ENCODE measurements at regions not wholly inside any gene's neighbourhood (a gene's known extent, or its start where the extent isn't known, plus 50 kb on each side); places are given as distances from the start of the nearest gene placed in this dataset.
"Not testable (repeated sequence)": the region's sequence is repeated elsewhere in the genome, so short reads cannot be mapped to it uniquely, and the experiment has no call there.

DNA sequence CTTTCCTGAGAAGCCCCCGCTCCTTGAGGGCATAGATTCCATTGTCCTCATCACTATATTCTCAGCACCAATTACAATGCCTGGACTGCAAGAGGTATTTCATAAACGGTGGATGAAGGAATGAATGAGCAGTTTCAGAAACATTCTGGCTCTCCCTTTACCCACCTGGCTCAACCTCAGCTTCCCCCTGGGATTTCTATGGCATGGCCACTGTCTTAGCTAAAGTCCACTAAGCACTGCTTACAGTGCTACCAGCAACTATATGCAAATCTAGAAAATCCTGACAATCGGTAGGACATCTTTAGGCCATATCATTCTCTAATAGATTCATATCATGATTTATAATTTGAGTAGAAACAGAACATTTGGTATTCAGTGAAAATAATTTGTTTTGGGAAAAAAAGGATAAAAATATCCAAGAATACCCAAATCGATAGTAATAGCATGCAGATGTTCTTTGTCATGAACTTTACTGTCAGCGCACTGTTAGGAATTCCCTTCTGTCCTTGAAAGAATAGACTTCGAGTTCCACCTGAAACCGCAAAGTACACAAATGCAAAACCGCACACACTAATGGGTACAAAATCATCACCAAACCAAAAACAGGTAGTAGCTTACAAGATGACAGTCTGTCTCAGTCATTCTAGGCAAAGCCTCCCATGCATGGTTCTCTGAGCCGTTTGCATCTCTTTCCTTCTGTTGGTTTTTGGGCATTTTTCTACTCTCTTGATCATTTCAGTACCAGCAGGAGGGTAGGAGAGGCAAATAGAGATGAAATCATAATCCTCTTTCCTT lies 303.6 kb upstream of the ID2 start:
- no peak overlapping the region for H3K27ac ChIP-seq (ENCODE audit: low read length)
- no peaks in the 10 kb centered on the region for H3K9me3 ChIP-seq (ENCODE audit: control insufficient read depth, insufficient read depth, low read length)
- DNase-seq (ENCODE audit: low read depth, low spot score): no peak
- H3K27me3 ChIP-seq (ENCODE audit: control insufficient read depth, insufficient read depth, low read length): no peaks in the 10 kb centered on the region
- no peak overlapping the region for H3K4me3 ChIP-seq (ENCODE audit: low read length)
- H3K36me3 ChIP-seq (ENCODE audit: control insufficient read depth, insufficient read depth, low read length): no peaks in the 10 kb centered on the region
- H3K4me1 ChIP-seq (ENCODE audit: control insufficient read depth, insufficient read depth, low read length): no peaks in the 10 kb centered on the region
- no CpG with 5 or more reads among the region's 9 CpGs for WGBS (ENCODE audit: insufficient coverage, insufficient read length)

DNA sequence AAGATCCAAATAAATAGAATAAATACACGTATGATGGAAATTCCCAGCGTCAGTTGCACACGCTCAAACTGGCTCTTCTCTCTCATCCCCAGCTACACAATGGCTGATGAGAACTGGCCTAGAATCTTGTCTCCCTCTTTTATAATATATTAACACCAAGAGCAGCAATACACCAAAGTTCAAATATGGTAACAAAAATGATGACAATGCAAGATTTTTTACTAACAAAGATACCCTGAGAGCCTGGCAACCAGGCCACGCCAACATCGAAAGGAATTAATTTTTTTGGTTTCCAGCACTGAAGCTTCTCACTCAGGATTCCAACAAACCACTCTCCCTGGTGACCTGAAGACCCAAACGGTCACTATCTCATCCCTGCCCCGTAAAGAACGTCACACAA lies 302.7 kb upstream of the ID2 start:
- Histone ChIP-seq H3K27ac (ENCODE audit: low read length) (no peak overlapping the region), H3K9me3 (ENCODE audit: control insufficient read depth, insufficient read depth, low read length) (no peaks in the 10 kb centered on the region), H3K4me1 (ENCODE audit: control insufficient read depth, insufficient read depth, low read length) (no peaks in the 10 kb centered on the region), H3K27me3 (ENCODE audit: control insufficient read depth, insufficient read depth, low read length) (no peaks in the 10 kb centered on the region), H3K4me3 (ENCODE audit: low read length) (no peak overlapping the region), H3K36me3 (ENCODE audit: control insufficient read depth, insufficient read depth, low read length) (no peaks in the 10 kb centered on the region)
- no peak for DNase-seq (ENCODE audit: low read depth, low spot score)
- no CpG with 5 or more reads among the region's 8 CpGs for WGBS (ENCODE audit: insufficient coverage, insufficient read length)

- WGBS (ENCODE audit: insufficient coverage, insufficient read length): no CpG with 5 or more reads among the region's 4 CpGs
- Histone ChIP-seq H3K4me3 (ENCODE audit: low read length) (no peak overlapping the region), H3K4me1 (ENCODE audit: control insufficient read depth, insufficient read depth, low read length) (no peaks in the 10 kb centered on the region), H3K27ac (ENCODE audit: low read length) (no peak overlapping the region), H3K9me3 (ENCODE audit: control insufficient read depth, insufficient read depth, low read length) (no peaks in the 10 kb centered on the region), H3K27me3 (ENCODE audit: control insufficient read depth, insufficient read depth, low read length) (no peaks in the 10 kb centered on the region), H3K36me3 (ENCODE audit: control insufficient read depth, insufficient read depth, low read length) (no peaks in the 10 kb centered on the region)
- no peak for DNase-seq (ENCODE audit: low read depth, low spot score)
Observed at GRCh38 chr2:8379549-8379948, 302.3 kb upstream of the ID2 start.

GRCh38 chr2:8380026-8380425 lies 301.8 kb upstream of the ID2 start:
- no peaks in the 10 kb centered on the region for H3K4me1 ChIP-seq (ENCODE audit: control insufficient read depth, insufficient read depth, low read length)
- no CpG with 5 or more reads among the region's 6 CpGs for WGBS (ENCODE audit: insufficient coverage, insufficient read length)
- H3K4me3 ChIP-seq (ENCODE audit: low read length): no peak overlapping the region
- no peak for DNase-seq (ENCODE audit: low read depth, low spot score)
- H3K27ac ChIP-seq (ENCODE audit: low read length): no peak overlapping the region
- H3K36me3 ChIP-seq (ENCODE audit: control insufficient read depth, insufficient read depth, low read length): no peaks in the 10 kb centered on the region
- no peaks in the 10 kb centered on the region for H3K27me3 ChIP-seq (ENCODE audit: control insufficient read depth, insufficient read depth, low read length)
- no peaks in the 10 kb centered on the region for H3K9me3 ChIP-seq (ENCODE audit: control insufficient read depth, insufficient read depth, low read length)

DNA sequence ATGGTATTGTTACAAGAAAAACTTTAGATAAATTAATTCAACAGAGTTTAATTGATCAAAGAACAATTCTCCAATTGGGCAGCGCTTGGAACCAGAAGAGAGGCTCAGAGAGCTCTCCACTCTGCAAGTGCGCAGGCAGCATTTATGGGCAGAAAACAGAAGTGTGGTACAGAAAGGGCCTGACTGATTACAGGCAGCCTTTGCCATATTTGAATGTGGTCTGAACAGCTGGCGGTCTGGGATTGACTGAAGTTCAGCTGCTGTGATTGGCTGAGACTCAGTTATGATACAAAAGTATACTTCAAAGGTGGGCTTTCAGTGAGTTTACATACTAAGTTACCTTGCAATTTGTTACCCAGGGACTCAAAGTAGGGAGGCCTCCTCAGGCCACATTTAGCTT lies 301.3 kb upstream of the ID2 start:
- H3K4me3 ChIP-seq (ENCODE audit: low read length): no peak overlapping the region
- no peaks in the 10 kb centered on the region for H3K4me1 ChIP-seq (ENCODE audit: control insufficient read depth, insufficient read depth, low read length)
- H3K9me3 ChIP-seq (ENCODE audit: control insufficient read depth, insufficient read depth, low read length): no peaks in the 10 kb centered on the region
- no CpG with 5 or more reads among the region's 3 CpGs for WGBS (ENCODE audit: insufficient coverage, insufficient read length)
- H3K36me3 ChIP-seq (ENCODE audit: control insufficient read depth, insufficient read depth, low read length): no peaks in the 10 kb centered on the region
- no peak for DNase-seq (ENCODE audit: low read depth, low spot score)
- H3K27ac ChIP-seq (ENCODE audit: low read length): no peak overlapping the region
- H3K27me3 ChIP-seq (ENCODE audit: control insufficient read depth, insufficient read depth, low read length): no peaks in the 10 kb centered on the region

DNA sequence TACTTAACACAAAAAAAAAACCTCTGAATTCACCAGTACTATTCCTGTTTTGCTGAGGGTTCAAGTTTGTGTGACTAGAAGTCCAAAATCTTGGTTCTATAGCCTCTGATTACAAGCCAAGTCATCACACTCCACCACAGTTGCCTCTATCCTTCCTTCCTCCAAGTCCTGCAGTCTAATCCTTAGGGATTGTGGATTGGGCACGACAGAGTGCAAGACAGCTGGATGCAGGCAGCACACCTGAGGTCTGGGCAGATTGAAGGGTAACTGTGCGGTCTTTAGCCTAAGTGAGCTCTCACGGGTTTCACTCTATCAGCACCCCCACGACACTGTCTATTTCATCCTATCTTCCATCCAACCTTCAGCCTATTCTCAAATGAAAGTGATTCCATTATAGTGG lies 299.4 kb upstream of the ID2 start:
- Histone ChIP-seq H3K27ac (ENCODE audit: low read length) (no peak overlapping the region), H3K27me3 (ENCODE audit: control insufficient read depth, insufficient read depth, low read length) (no peaks in the 10 kb centered on the region), H3K36me3 (ENCODE audit: control insufficient read depth, insufficient read depth, low read length) (no peaks in the 10 kb centered on the region), H3K4me1 (ENCODE audit: control insufficient read depth, insufficient read depth, low read length) (no peaks in the 10 kb centered on the region), H3K9me3 (ENCODE audit: control insufficient read depth, insufficient read depth, low read length) (no peaks in the 10 kb centered on the region), H3K4me3 (ENCODE audit: low read length) (no peak overlapping the region)
- no CpG with 5 or more reads among the region's 4 CpGs for WGBS (ENCODE audit: insufficient coverage, insufficient read length)
- DNase-seq (ENCODE audit: low read depth, low spot score): no peak

DNA sequence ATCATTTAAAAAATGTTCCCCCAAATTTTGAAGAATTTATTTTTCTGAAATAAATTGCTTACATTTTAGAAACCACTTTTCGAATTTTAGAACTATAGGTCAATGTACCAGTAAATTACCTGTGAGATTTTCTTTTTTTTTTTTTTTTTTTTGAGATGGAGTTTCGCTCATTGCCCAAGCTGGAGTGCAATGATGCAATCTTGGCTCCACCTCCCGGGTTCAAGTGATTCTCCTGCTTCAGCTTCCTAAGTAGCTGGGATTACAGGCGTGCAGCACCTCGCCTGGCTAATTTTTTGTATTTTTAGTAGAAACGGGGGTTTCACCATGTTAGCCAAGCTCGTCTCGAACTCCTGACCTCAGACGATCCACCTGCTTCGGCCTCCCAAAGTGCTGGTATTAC lies 295.1 kb upstream of the ID2 start:
- not testable (repeated sequence) for H3K9me3 ChIP-seq (ENCODE audit: control insufficient read depth, insufficient read depth, low read length); H3K36me3 ChIP-seq (ENCODE audit: control insufficient read depth, insufficient read depth, low read length); H3K27me3 ChIP-seq (ENCODE audit: control insufficient read depth, insufficient read depth, low read length); H3K4me1 ChIP-seq (ENCODE audit: control insufficient read depth, insufficient read depth, low read length); H3K27ac ChIP-seq (ENCODE audit: low read length); H3K4me3 ChIP-seq (ENCODE audit: low read length); DNase-seq (ENCODE audit: low read depth, low spot score)
- WGBS (ENCODE audit: insufficient coverage, insufficient read length): no CpG with 5 or more reads among the region's 10 CpGs

- no peak for DNase-seq (ENCODE audit: low read depth, low spot score)
- H3K27ac ChIP-seq (ENCODE audit: low read length): no peak overlapping the region
- H3K9me3 ChIP-seq (ENCODE audit: control insufficient read depth, insufficient read depth, low read length): no peaks in the 10 kb centered on the region
- H3K4me3 ChIP-seq (ENCODE audit: low read length): no peak overlapping the region
- WGBS (ENCODE audit: insufficient coverage, insufficient read length): no CpG with 5 or more reads among the region's 2 CpGs
- H3K4me1 ChIP-seq (ENCODE audit: control insufficient read depth, insufficient read depth, low read length): peaks cover 10% of the 10 kb centered on the region; the same call in 1 of the 2 replicates
- no peaks in the 10 kb centered on the region for H3K27me3 ChIP-seq (ENCODE audit: control insufficient read depth, insufficient read depth, low read length)
- H3K36me3 ChIP-seq (ENCODE audit: control insufficient read depth, insufficient read depth, low read length): no peaks in the 10 kb centered on the region
Observed at GRCh38 chr2:8388781-8389180, 293.1 kb upstream of the ID2 start.

- Histone ChIP-seq H3K4me3 (ENCODE audit: low read length) (no peak overlapping the region), H3K27ac (ENCODE audit: low read length) (no peak overlapping the region), H3K27me3 (ENCODE audit: control insufficient read depth, insufficient read depth, low read length) (no peaks in the 10 kb centered on the region), H3K4me1 (ENCODE audit: control insufficient read depth, insufficient read depth, low read length) (peaks cover 10% of the 10 kb centered on the region; the same call in 1 of the 2 replicates), H3K36me3 (ENCODE audit: control insufficient read depth, insufficient read depth, low read length) (no peaks in the 10 kb centered on the region), H3K9me3 (ENCODE audit: control insufficient read depth, insufficient read depth, low read length) (no peaks in the 10 kb centered on the region)
- DNase-seq (ENCODE audit: low read depth, low spot score): no peak
- no CpG with 5 or more reads among the region's 4 CpGs for WGBS (ENCODE audit: insufficient coverage, insufficient read length)
Observed at GRCh38 chr2:8389431-8390108, 292.3 kb upstream of the ID2 start.

DNA sequence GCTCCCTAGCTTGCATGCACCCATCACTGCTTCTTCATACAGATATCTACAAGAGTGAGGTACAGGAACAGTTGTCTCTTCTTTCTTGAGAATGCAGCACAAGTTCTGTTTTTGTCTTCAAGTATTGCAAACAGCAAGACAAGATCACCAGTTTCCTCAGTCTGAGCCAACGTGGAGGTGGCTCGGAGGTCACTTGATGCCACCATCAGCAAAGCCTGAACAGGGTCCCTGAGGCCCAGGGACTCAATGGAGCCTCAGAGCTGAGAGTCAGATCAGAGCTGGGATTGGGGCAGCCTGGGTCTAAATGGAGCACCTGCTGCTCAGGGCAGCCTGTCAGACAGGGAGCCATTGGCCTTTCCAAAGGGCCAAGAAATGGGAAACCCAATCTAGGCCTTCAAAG lies 290.7 kb upstream of the ID2 start:
- no peak overlapping the region for H3K4me3 ChIP-seq (ENCODE audit: low read length)
- no peaks in the 10 kb centered on the region for H3K9me3 ChIP-seq (ENCODE audit: control insufficient read depth, insufficient read depth, low read length)
- no peaks in the 10 kb centered on the region for H3K36me3 ChIP-seq (ENCODE audit: control insufficient read depth, insufficient read depth, low read length)
- DNase-seq (ENCODE audit: low read depth, low spot score): no peak
- H3K27ac ChIP-seq (ENCODE audit: low read length): peak overlapping the region; percentile 56
- no CpG with 5 or more reads among the region's 2 CpGs for WGBS (ENCODE audit: insufficient coverage, insufficient read length)
- peaks cover 10% of the 10 kb centered on the region; the same call in 1 of the 2 replicates for H3K4me1 ChIP-seq (ENCODE audit: control insufficient read depth, insufficient read depth, low read length)
- no peaks in the 10 kb centered on the region for H3K27me3 ChIP-seq (ENCODE audit: control insufficient read depth, insufficient read depth, low read length)

Measured in iPS DF 6.9 (cell line).